GM12872 (cell line): ENCODE measurements at regions not wholly inside any gene's neighbourhood (a gene's known extent, or its start where the extent isn't known, plus 50 kb on each side); places are given as distances from the start of the nearest gene placed in this dataset.

ENCODE experiments used
- CTCF ChIP-seq: IDR thresholded peaks from 3 replicates; pipeline ENCODE4 v1.5.1; 2011; ENCODE audit warnings: low read depth, mild to moderate bottlenecking, low read length, moderate library complexity; ENCODE audit not compliant: insufficient read depth

GRCh38 chr9:32863291-32863690, 80.0 kb downstream of the TMEM215 start:
- no peak for TF ChIP-seq CTCF

- TF ChIP-seq CTCF: no peak
Observed at GRCh38 chr9:32864971-32865370, 81.6 kb downstream of the TMEM215 start.

- TF ChIP-seq CTCF: no peak
Observed at GRCh38 chr9:32866273-32866672, 82.9 kb downstream of the TMEM215 start.

- TF ChIP-seq CTCF: no peak
Observed at GRCh38 chr9:32867026-32867425, 83.7 kb downstream of the TMEM215 start.

GRCh38 chr9:32867601-32868204, 84.4 kb downstream of the TMEM215 start:
- no peak for TF ChIP-seq CTCF

- TF ChIP-seq CTCF: no peak
Observed at GRCh38 chr9:32869404-32869803, 86.1 kb downstream of the TMEM215 start.

GRCh38 chr9:32873131-32873530, 89.8 kb downstream of the TMEM215 start:
- no peak for TF ChIP-seq CTCF

GRCh38 chr9:32873553-32873952, 90.2 kb downstream of the TMEM215 start:
- no peak for TF ChIP-seq CTCF
